Loucy (cell line): ENCODE measurements at regions not wholly inside any gene's neighbourhood (a gene's known extent, or its start where the extent isn't known, plus 50 kb on each side); places are given as distances from the start of the nearest gene placed in this dataset.

Source experiments
- EZH2phosphoT487 ChIP-seq: fragments of 200-600 bp; IDR thresholded peaks from 2 replicates; pipeline ENCODE4 v1.6.1; 2018; ENCODE audit warnings: antibody characterized with exemption, mild to moderate bottlenecking, moderate library complexity, borderline replicate concordance
- TF ChIP-seq, protein P1 (sequence below): fragments of 200-600 bp; sonication (generic); conservative IDR thresholded peaks from 2 replicates; pipeline ENCODE4 v1.5.1; 2014; ENCODE audit warnings: mild to moderate bottlenecking, antibody characterized with exemption, low read length

DNA sequence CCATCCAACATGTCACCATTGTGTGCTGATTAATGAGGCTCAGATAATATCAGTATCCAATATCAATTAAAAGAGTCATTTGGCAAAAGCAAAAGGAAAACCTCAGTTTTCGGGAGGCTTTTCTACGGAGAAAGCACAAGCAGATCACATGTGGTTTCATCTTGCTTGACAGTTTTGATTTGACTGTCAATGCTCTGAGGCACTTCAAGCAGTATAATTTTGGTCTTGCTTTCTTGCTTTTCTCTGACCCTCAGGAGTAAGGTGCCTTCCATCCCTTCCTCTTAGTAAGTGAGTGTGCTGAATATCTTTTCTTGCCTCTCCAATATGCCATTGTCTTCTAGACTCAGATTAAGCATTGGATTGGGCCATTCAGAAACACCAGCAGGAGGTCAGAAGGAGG is 115.5 kb upstream of the CALCR start:
- TF ChIP-seq, protein P1, sequence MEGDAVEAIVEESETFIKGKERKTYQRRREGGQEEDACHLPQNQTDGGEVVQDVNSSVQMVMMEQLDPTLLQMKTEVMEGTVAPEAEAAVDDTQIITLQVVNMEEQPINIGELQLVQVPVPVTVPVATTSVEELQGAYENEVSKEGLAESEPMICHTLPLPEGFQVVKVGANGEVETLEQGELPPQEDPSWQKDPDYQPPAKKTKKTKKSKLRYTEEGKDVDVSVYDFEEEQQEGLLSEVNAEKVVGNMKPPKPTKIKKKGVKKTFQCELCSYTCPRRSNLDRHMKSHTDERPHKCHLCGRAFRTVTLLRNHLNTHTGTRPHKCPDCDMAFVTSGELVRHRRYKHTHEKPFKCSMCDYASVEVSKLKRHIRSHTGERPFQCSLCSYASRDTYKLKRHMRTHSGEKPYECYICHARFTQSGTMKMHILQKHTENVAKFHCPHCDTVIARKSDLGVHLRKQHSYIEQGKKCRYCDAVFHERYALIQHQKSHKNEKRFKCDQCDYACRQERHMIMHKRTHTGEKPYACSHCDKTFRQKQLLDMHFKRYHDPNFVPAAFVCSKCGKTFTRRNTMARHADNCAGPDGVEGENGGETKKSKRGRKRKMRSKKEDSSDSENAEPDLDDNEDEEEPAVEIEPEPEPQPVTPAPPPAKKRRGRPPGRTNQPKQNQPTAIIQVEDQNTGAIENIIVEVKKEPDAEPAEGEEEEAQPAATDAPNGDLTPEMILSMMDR = no peak
- no peak for TF ChIP-seq EZH2phosphoT487
